SK-N-SH (cell line): ENCODE measurements at regions not wholly inside any gene's neighbourhood (a gene's known extent, or its start where the extent isn't known, plus 50 kb on each side); places are given as distances from the start of the nearest gene placed in this dataset.

Source experiments
- CTCF ChIA-PET: fragments of 300-600, 350-600 bp; formaldehyde crosslinking; extraction: SDS; loops from one replicate; lab custom pipeline; 2021; lab: Yijun Ruan, JAX
- POLR2A ChIA-PET: fragments of 350-600 bp; sonication (Branson Sonifier 250); formaldehyde crosslinking; extraction: SDS; loops from one replicate; lab custom pipeline; 2020; ENCODE audit warnings: antibody characterized with exemption, inconsistent platforms; lab: Yijun Ruan, JAX
- DNase-seq: peaks from one replicate; pipeline ENCODE4 v3.0.0; 2012
- H2AFZ ChIP-seq: fragments of 200-600 bp; sonication (generic); 2 replicates; pipeline ENCODE4 v1.8.1; 2016; ENCODE audit warnings: antibody characterized with exemption, mild to moderate bottlenecking, low read depth
- H3F3A ChIP-seq: fragments of 200-600 bp; sonication (generic); replicated peaks from 2 replicates; pipeline ENCODE3; 2016; ENCODE audit warnings: antibody characterized with exemption, mild to moderate bottlenecking; ENCODE audit not compliant: insufficient read depth
- H3K27ac ChIP-seq, 2 experiments: fragments of 200-500 bp in 1 of 2; fragments of 200-600 bp in 1 of 2; sonication (Bioruptor generic) in 1 of 2; sonication (generic), shearing (Covaris generic) in 1 of 2; 2 replicates each; pipeline versions ENCODE4 v1.5.1 to v1.6.1; 2014 to 2016; ENCODE audit warnings: low read depth in 2 of 2, inconsistent platforms in 1 of 2, low read length in 1 of 2, mild to moderate bottlenecking in 1 of 2, mixed read lengths in 1 of 2
- H3K27me3 ChIP-seq: fragments of 200-600 bp; sonication (generic), shearing (Covaris generic); 2 replicates; pipeline ENCODE4 v1.6.1; 2016; ENCODE audit warnings: mixed run types; ENCODE audit not compliant: insufficient read depth
- H3K36me3 ChIP-seq, 2 experiments: fragments of 200-500 bp in 1 of 2; fragments of 200-600 bp in 1 of 2; sonication (Bioruptor generic) in 1 of 2; sonication (generic) in 1 of 2; replicated peaks in 1 of 2; 2 replicates each; pipeline versions ENCODE3 to v1.5.1; 2014 to 2016; ENCODE audit warnings: low read length in 1 of 2, mild to moderate bottlenecking in 1 of 2; ENCODE audit not compliant: insufficient read depth in 2 of 2, control insufficient read depth in 1 of 2
- H3K4me1 ChIP-seq, 2 experiments: fragments of 200-500 bp in 1 of 2; fragments of 200-600 bp in 1 of 2; sonication (Bioruptor generic) in 1 of 2; sonication (generic), shearing (Covaris generic) in 1 of 2; 2 replicates each; pipeline versions ENCODE4 v1.5.1 to v1.6.1; 2014 to 2016; ENCODE audit warnings: low read depth in 1 of 2, low read length in 1 of 2, mixed run types in 1 of 2; ENCODE audit not compliant: insufficient read depth in 2 of 2, control insufficient read depth in 1 of 2
- H3K4me2 ChIP-seq: fragments of 200-600 bp; sonication (generic), shearing (Covaris generic); 2 replicates; pipeline ENCODE4 v1.6.1; 2017; ENCODE audit warnings: mixed run types
- H3K4me3 ChIP-seq, 2 experiments: fragments of 200-500 bp in 1 of 2; fragments of 200-600 bp in 1 of 2; sonication (Bioruptor generic) in 1 of 2; sonication (generic), shearing (Covaris generic) in 1 of 2; 2 replicates each; pipeline versions ENCODE4 v1.5.1 to v1.8.1; 2014 to 2016; ENCODE audit warnings: low read depth in 2 of 2, inconsistent platforms in 1 of 2, low read length in 1 of 2, mild to moderate bottlenecking in 1 of 2, mixed read lengths in 1 of 2, moderate library complexity in 1 of 2
- H3K79me2 ChIP-seq: fragments of 200-600 bp; sonication (generic); 2 replicates; pipeline ENCODE4 v1.8.1; 2017; ENCODE audit warnings: mild to moderate bottlenecking; ENCODE audit not compliant: insufficient read depth
- H3K9ac ChIP-seq: fragments of 200-600 bp; sonication (generic); 2 replicates; pipeline ENCODE4 v1.6.1; 2017; ENCODE audit warnings: mixed run types
- H3K9me2 ChIP-seq: fragments of 200-600 bp; sonication (generic); 2 replicates; pipeline ENCODE4 v1.6.1; 2017; ENCODE audit warnings: mixed run types
- H3K9me3 ChIP-seq: fragments of 200-600 bp; sonication (generic); 2 replicates; pipeline ENCODE4 v1.6.1; 2017; ENCODE audit warnings: mixed run types, mild to moderate bottlenecking, moderate library complexity
- H4K20me1 ChIP-seq: fragments of 200-600 bp; sonication (generic); 2 replicates; pipeline ENCODE4 v1.6.1; 2017; ENCODE audit warnings: mild to moderate bottlenecking, mixed run types; ENCODE audit not compliant: insufficient read depth
- EP300 ChIP-seq, 2 experiments: IDR thresholded peaks; 2 replicates each; pipeline versions ENCODE4 v1.4.0 to v1.6.1; 2012; ENCODE audit warnings: borderline replicate concordance in 1 of 2, low read depth in 1 of 2, low read length in 1 of 2
- FOXJ3 ChIP-seq: sonication (generic); formaldehyde crosslinking; IDR thresholded peaks from 2 replicates; pipeline ENCODE4 v1.5.1; 2020; ENCODE audit warnings: mild to moderate bottlenecking, missing genetic modification reagents
- FOXM1 ChIP-seq: IDR thresholded peaks from 2 replicates; pipeline ENCODE4 v1.4.0; 2012; ENCODE audit warnings: low read depth, mild to moderate bottlenecking
- GABPA ChIP-seq: IDR thresholded peaks from 2 replicates; pipeline ENCODE4 v1.4.0; 2012; ENCODE audit warnings: low read depth, mild to moderate bottlenecking
- MEF2A ChIP-seq: IDR thresholded peaks from 2 replicates; pipeline ENCODE4 v1.4.0; 2012; ENCODE audit warnings: low read depth, borderline replicate concordance
- MXI1 ChIP-seq: IDR thresholded peaks from 2 replicates; pipeline ENCODE4 v1.6.1; 2012; ENCODE audit warnings: mild to moderate bottlenecking, low read depth, low read length, improper control_type of control experiment
- NRF1 ChIP-seq: IDR thresholded peaks from 2 replicates; pipeline ENCODE4 v1.6.1; 2012; ENCODE audit warnings: low read depth, mild to moderate bottlenecking, low read length
- POLR2AphosphoS5 ChIP-seq: IDR thresholded peaks from 2 replicates; pipeline ENCODE4 v1.6.1; 2012; ENCODE audit warnings: low read depth, low read length
- RCOR1 ChIP-seq: fragments of 150-350 bp; IDR thresholded peaks from 2 replicates; pipeline ENCODE4 v1.6.1; 2017; ENCODE audit warnings: antibody characterized with exemption, low read length
- RFX5 ChIP-seq: IDR thresholded peaks from 2 replicates; pipeline ENCODE4 v1.6.1; 2012; ENCODE audit warnings: mild to moderate bottlenecking, improper control_type of control experiment, low read length
- RXRA ChIP-seq: IDR thresholded peaks from 2 replicates; pipeline ENCODE4 v1.4.0; 2012; ENCODE audit warnings: low read depth, mild to moderate bottlenecking, borderline replicate concordance
- TCF12 ChIP-seq: IDR thresholded peaks from 2 replicates; pipeline ENCODE4 v1.4.0; 2012
- WGBS: methylation state at CpG from one replicate; pipeline ENCODE4 v1.1.6; 2017; ENCODE audit warnings: low lambda C conversion rate; 5-methylcytosine and 5-hydroxymethylcytosine counted together
- TF ChIP-seq, protein P1 (sequence below): fragments of 150-350 bp; IDR thresholded peaks from 2 replicates; pipeline ENCODE4 v1.6.1; 2017; ENCODE audit warnings: antibody characterized with exemption, low read length, low read depth, borderline replicate concordance
- TF ChIP-seq, protein P2 (sequence below): IDR thresholded peaks from 2 replicates; pipeline ENCODE4 v1.4.0; 2012; ENCODE audit warnings: low read depth, borderline replicate concordance
- TF ChIP-seq, protein P3 (sequence below): IDR thresholded peaks from 2 replicates; pipeline ENCODE4; 2012
- TF ChIP-seq, protein P4 (sequence below): IDR thresholded peaks from 2 replicates; pipeline ENCODE4 v1.4.0; 2012; ENCODE audit warnings: low read depth
- TF ChIP-seq, protein P5 (sequence below): fragments of 150-350 bp; IDR thresholded peaks from 2 replicates; pipeline ENCODE4 v1.6.1; 2016; ENCODE audit warnings: mild to moderate bottlenecking, low read depth, low read length

DNA sequence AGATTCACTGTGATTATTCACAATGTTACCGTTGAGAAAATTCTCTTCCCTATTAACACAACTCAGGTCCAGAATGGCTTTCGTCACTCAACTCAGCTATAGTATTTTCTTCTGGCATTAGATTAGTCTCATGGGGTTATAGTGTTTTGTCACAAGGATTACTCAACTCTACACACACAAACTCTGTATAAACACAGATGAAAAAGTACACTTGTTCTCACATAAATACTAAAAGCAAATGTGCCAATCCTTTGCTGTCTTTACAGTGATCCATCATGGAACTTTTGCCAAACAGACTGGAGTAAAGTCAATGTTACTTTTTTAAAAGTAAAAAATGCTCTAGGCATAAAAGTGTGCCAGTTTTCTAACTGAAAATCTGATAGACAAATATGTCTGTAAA lies 267.6 kb downstream of the RBM43 start:
- no peaks in the 10 kb centered on the region for H3K27me3 ChIP-seq
- no peak overlapping the region for H3K27ac ChIP-seq
- no peaks in the 10 kb centered on the region for H3K9me2 ChIP-seq
- ChIA-PET POLR2A (no interaction called here), CTCF (no interaction called here)
- H3F3A ChIP-seq = no peaks in the 10 kb centered on the region
- no peak for TF ChIP-seq RCOR1
- TF ChIP-seq, protein P1, sequence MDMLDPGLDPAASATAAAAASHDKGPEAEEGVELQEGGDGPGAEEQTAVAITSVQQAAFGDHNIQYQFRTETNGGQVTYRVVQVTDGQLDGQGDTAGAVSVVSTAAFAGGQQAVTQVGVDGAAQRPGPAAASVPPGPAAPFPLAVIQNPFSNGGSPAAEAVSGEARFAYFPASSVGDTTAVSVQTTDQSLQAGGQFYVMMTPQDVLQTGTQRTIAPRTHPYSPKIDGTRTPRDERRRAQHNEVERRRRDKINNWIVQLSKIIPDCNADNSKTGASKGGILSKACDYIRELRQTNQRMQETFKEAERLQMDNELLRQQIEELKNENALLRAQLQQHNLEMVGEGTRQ = no peak
- no peak for TF ChIP-seq FOXM1
- no peaks in the 10 kb centered on the region for H3K36me3 ChIP-seq
- H2AFZ ChIP-seq = no peak overlapping the region
- no peaks in the 10 kb centered on the region for H3K79me2 ChIP-seq
- 83% methylated on average over 2 of the region's 2 CpGs for WGBS
- H3K4me1 ChIP-seq = peaks cover 0 to 17% of the 10 kb centered on the region in 2 experiments; a peak in 2 of 4 replicates
- H3K9me3 ChIP-seq = 0 out of 2 replicates have a peak, but pooled peaks cover 9% of the 10 kb centered on the region
- H3K4me2 ChIP-seq = no peak overlapping the region
- no peak overlapping the region for H3K4me3 ChIP-seq
- H4K20me1 ChIP-seq = no peaks in the 10 kb centered on the region
- DNase-seq = no peak
- H3K9ac ChIP-seq = no peak overlapping the region

DNA sequence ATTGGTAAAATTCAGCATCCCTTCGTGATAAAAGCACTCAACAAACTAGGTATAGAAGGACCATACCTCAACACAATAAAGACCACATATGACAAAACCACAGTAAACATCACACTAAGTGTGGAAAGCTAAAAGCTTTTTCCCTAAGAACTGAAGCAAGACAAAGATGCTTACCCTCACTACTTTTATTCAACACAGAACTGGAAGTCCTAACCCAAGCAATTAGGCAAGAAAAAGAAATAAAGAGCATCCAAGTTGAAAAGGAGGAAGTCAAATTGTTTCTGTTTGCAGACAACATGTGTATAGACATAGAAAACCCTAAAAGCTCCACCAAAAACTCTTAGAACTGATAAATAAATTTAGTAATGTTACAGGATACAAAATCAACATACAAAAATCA lies 271.7 kb downstream of the RBM43 start:
- H3K9me2 ChIP-seq = no peaks in the 10 kb centered on the region
- 33% methylated on average over 1 of the region's 1 CpG for WGBS
- TF ChIP-seq GABPA = no peak
- no peak for TF ChIP-seq TCF12
- TF ChIP-seq, protein P2, sequence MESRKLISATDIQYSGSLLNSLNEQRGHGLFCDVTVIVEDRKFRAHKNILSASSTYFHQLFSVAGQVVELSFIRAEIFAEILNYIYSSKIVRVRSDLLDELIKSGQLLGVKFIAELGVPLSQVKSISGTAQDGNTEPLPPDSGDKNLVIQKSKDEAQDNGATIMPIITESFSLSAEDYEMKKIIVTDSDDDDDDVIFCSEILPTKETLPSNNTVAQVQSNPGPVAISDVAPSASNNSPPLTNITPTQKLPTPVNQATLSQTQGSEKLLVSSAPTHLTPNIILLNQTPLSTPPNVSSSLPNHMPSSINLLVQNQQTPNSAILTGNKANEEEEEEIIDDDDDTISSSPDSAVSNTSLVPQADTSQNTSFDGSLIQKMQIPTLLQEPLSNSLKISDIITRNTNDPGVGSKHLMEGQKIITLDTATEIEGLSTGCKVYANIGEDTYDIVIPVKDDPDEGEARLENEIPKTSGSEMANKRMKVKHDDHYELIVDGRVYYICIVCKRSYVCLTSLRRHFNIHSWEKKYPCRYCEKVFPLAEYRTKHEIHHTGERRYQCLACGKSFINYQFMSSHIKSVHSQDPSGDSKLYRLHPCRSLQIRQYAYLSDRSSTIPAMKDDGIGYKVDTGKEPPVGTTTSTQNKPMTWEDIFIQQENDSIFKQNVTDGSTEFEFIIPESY = no peak
- no peak for TF ChIP-seq POLR2AphosphoS5
- no peak for TF ChIP-seq FOXJ3
- no peak for TF ChIP-seq RFX5
- TF ChIP-seq, protein P3, sequence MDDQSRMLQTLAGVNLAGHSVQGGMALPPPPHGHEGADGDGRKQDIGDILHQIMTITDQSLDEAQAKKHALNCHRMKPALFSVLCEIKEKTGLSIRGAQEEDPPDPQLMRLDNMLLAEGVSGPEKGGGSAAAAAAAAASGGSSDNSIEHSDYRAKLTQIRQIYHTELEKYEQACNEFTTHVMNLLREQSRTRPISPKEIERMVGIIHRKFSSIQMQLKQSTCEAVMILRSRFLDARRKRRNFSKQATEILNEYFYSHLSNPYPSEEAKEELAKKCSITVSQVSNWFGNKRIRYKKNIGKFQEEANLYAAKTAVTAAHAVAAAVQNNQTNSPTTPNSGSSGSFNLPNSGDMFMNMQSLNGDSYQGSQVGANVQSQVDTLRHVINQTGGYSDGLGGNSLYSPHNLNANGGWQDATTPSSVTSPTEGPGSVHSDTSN = no peak
- no peak for TF ChIP-seq EP300 (IDR thresholded peaks at IDR 0.05; ENCODE audit: borderline replicate concordance in 1 of 2, low read depth in 1 of 2, low read length in 1 of 2)
- TF ChIP-seq, protein P4, sequence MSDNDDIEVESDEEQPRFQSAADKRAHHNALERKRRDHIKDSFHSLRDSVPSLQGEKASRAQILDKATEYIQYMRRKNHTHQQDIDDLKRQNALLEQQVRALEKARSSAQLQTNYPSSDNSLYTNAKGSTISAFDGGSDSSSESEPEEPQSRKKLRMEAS = no peak
- TF ChIP-seq, protein P5, sequence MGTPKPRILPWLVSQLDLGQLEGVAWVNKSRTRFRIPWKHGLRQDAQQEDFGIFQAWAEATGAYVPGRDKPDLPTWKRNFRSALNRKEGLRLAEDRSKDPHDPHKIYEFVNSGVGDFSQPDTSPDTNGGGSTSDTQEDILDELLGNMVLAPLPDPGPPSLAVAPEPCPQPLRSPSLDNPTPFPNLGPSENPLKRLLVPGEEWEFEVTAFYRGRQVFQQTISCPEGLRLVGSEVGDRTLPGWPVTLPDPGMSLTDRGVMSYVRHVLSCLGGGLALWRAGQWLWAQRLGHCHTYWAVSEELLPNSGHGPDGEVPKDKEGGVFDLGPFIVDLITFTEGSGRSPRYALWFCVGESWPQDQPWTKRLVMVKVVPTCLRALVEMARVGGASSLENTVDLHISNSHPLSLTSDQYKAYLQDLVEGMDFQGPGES = no peak
- no peak for TF ChIP-seq NRF1
- no peak for TF ChIP-seq MXI1
- TF ChIP-seq RXRA = no peak
- no peak for TF ChIP-seq MEF2A
- H3K27ac ChIP-seq = no peak overlapping the region
- H3K9me3 ChIP-seq = 0 out of 2 replicates have a peak, but pooled peaks cover 18% of the 10 kb centered on the region
- no peak for DNase-seq
- no peak overlapping the region for H3K4me3 ChIP-seq
- no peaks in the 10 kb centered on the region for H3K36me3 ChIP-seq
- no peaks in the 10 kb centered on the region for H3K27me3 ChIP-seq
- H4K20me1 ChIP-seq = no peaks in the 10 kb centered on the region
- no peaks in the 10 kb centered on the region for H3K4me1 ChIP-seq
- no peaks in the 10 kb centered on the region for H3K79me2 ChIP-seq
- H2AFZ ChIP-seq = no peak overlapping the region
- no peak overlapping the region for H3K9ac ChIP-seq
- CTCF ChIA-PET = no interaction called here
- H3F3A ChIP-seq = no peaks in the 10 kb centered on the region
- POLR2A ChIA-PET = no interaction called here
- no peak overlapping the region for H3K4me2 ChIP-seq
